GM12892 (cell line): ENCODE measurements at regions not wholly inside any gene's neighbourhood (a gene's known extent, or its start where the extent isn't known, plus 50 kb on each side); places are given as distances from the start of the nearest gene placed in this dataset.

Experiments
- POLR2AphosphoS5 ChIP-seq: IDR thresholded peaks from 2 replicates; pipeline ENCODE4 v1.6.1; 2011; ENCODE audit warnings: low read depth, low read length, control low read depth
- TAF1 ChIP-seq: IDR thresholded peaks from 2 replicates; pipeline ENCODE4 v1.6.1; 2011; ENCODE audit warnings: low read depth, mild to moderate bottlenecking, control low read depth, low read length, borderline replicate concordance

- TF ChIP-seq TAF1 (no peak), POLR2AphosphoS5 (no peak)
Measured at GRCh38 chr3:30471796-30472489, 134.5 kb upstream of the TGFBR2 start.
